ENCODE measurements at regions not wholly inside any gene's neighbourhood (a gene's known extent, or its start where the extent isn't known, plus 50 kb on each side); places are given as distances from the start of the nearest gene placed in this dataset.

- TF ChIP-seq BACH1 (IDR thresholded peaks at IDR 0.05; ENCODE audit: borderline replicate concordance) (no peak), SMARCA5 (IDR thresholded peaks at IDR 0.05) (no peak), USF2 (IDR thresholded peaks at IDR 0.05; ENCODE audit: borderline replicate concordance, low read depth, low read length) (no peak), JUND (IDR thresholded peaks at IDR 0.05; ENCODE audit: low read depth, low read length) (no peak), CHD4 (IDR thresholded peaks at IDR 0.05) (no peak), TCF3 (IDR thresholded peaks at IDR 0.05; ENCODE audit: borderline replicate concordance, insufficient read depth, low read depth, low read length) (no peak), E4F1 (IDR thresholded peaks at IDR 0.05; ENCODE audit: borderline replicate concordance, partially characterized antibody) (no peak), TCF7 (IDR thresholded peaks at IDR 0.05; ENCODE audit: borderline replicate concordance) (no peak), ZNF24 (IDR thresholded peaks at IDR 0.05) (no peak), HDGF (IDR thresholded peaks at IDR 0.05) (no peak), MEF2B (IDR thresholded peaks at IDR 0.05; ENCODE audit: partially characterized antibody, poor library complexity, severe bottlenecking) (no peak), ELK1 (IDR thresholded peaks at IDR 0.05; ENCODE audit: low read depth, low read length) (no peak), NR2F1 (conservative IDR thresholded peaks at IDR 0.05) (no peak), IRF4 (IDR thresholded peaks at IDR 0.05; ENCODE audit: low read depth, low read length) (no peak), STAT3 (IDR thresholded peaks at IDR 0.05; ENCODE audit: low read depth, low read length) (no peak), FOXM1 (IDR thresholded peaks at IDR 0.05; ENCODE audit: low read depth, low read length) (no peak), RAD21 (IDR thresholded peaks at IDR 0.05; ENCODE audit: insufficient read depth, low read depth, low read length) (no peak), KLF5 (IDR thresholded peaks at IDR 0.05; ENCODE audit: partially characterized antibody) (no peak), RUNX3 (IDR thresholded peaks at IDR 0.05; ENCODE audit: low read length) (no peak), IRF3 (IDR thresholded peaks at IDR 0.05) (no peak)
- in situ Hi-C loops (cut with MboI) (no loop called here), intact Hi-C loops (cut with micrococcal nuclease; ENCODE audit: unreplicated experiment) (loop anchor here (1.0 to 5.0 kb wide), 2 partner anchors 91 to 163 kb away; no protein-coding TSS in a partner anchor)
- RAD21 ChIA-PET (ENCODE audit: unreplicated experiment): interaction anchor here (2.1 kb wide), 1 partner anchor 162 kb away, joined by 13 read pairs; no protein-coding TSS in a partner anchor
- H3K27me3 ChIP-seq (replicated peaks in 1 of 2; ENCODE audit: control insufficient read depth in 2 of 2, insufficient read depth in 2 of 2, low read length in 1 of 2): no peaks in the 10 kb centered on the region; a peak in 1 of 4 replicates
- H3K4me1 ChIP-seq (ENCODE audit: control insufficient read depth, insufficient read depth, low read length): no peaks in the 10 kb centered on the region
- H2AFZ ChIP-seq (ENCODE audit: control insufficient read depth, low read depth, low read length): no peak overlapping the region
- H4K20me1 ChIP-seq (ENCODE audit: control insufficient read depth, insufficient read depth): no peaks in the 10 kb centered on the region
- POLR2A ChIA-PET: no interaction called here
- no peak for DNase-seq (ENCODE audit: low read depth, low spot score)
- no peak overlapping the region for H3K4me3 ChIP-seq
- no peaks in the 10 kb centered on the region for H3K36me3 ChIP-seq (ENCODE audit: control insufficient read depth in 2 of 2, insufficient read depth in 2 of 2, low read length in 1 of 2)
- BruUV-seq (replicated peaks): no TSS peak
- ATAC-seq: no peak
- SMC1A ChIA-PET (ENCODE audit: uncharacterized antibody, unreplicated experiment): interaction anchor here (0.8 to 2.3 kb wide), 6 partner anchors 59 to 166 kb away, joined by 3 to 14 read pairs (median 10); no protein-coding TSS in a partner anchor
- no peak overlapping the region for H3K27ac ChIP-seq (ENCODE audit: control insufficient read depth, insufficient read depth)
- no peak for FAIRE-seq
- H3K4me2 ChIP-seq (ENCODE audit: control insufficient read depth, insufficient read depth): no peak overlapping the region
- peaks cover 2% of the 10 kb centered on the region for H3K9me3 ChIP-seq (replicated peaks; ENCODE audit: control insufficient read depth, insufficient read depth, low read length)
- no peak overlapping the region for H3K9ac ChIP-seq (ENCODE audit: control insufficient read depth, insufficient read depth, low read length)
- no peaks in the 10 kb centered on the region for H3K79me2 ChIP-seq (ENCODE audit: control insufficient read depth, insufficient read depth, low read length)
- CTCF ChIA-PET: interaction anchor here (1.9 to 2.4 kb wide), 3 partner anchors 92 to 161 kb away, joined by 4 to 25 read pairs (median 8); no protein-coding TSS in a partner anchor
These were observed 82.0 kb upstream of the ACSL1 start for GRCh38 chr4:184907810-184908209.
